ENCODE measurements at regions not wholly inside any gene's neighbourhood (a gene's known extent, or its start where the extent isn't known, plus 50 kb on each side); places are given as distances from the start of the nearest gene placed in this dataset.

DNA sequence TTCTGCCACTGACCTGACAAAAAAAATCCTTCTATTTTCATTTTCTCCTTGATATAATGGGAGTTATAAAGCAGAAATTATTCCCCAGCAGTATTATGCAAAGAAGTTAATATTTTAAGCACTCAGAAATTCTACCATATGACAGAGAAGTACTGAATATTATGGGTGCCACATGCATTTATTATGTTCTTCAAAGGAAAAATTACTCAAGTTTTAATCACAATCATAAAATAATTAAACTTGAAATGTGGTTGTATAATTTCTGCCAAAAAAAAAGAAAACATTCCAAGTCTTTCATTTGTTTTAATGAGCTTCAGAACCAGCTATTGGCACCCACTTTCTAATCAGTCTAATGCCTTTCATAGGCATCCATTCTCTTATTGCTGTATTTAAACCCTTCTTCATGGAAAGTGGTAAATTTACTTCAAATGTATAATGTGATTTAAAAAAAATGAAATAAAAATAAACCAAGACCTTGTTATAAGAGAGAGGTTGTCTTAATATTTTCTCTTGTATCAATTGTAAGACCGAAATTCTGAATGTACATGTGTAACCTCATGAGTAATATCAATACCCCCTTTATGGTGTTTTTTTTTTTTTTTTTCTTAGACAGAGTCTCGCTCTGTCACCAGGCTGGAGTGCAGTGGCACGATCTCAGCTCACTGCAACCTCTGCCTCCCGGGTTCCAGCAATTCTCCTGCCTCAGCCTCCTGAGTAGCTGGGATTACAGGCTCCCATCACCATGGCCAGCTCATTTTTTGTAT, 302.3 kb downstream of the IRS1 start:
- Mint-ChIP-seq H3K4me1 (ENCODE audit: unreplicated experiment) (no peaks in the 10 kb centered on the region), H3K36me3 (ENCODE audit: unreplicated experiment) (peaks cover 6% of the 10 kb centered on the region), H3K27ac (ENCODE audit: unreplicated experiment) (no peak overlapping the region), H3K4me3 (ENCODE audit: unreplicated experiment) (no peak overlapping the region), H3K27me3 (ENCODE audit: unreplicated experiment) (no peaks in the 10 kb centered on the region), H3K9me3 (ENCODE audit: unreplicated experiment) (peaks cover 9% of the 10 kb centered on the region)
- DNase-seq (ENCODE audit: extremely low spot score, unreplicated experiment) = no peak
- no peak for TF ChIP-seq CTCF (IDR thresholded peaks at IDR 0.05)

DNA sequence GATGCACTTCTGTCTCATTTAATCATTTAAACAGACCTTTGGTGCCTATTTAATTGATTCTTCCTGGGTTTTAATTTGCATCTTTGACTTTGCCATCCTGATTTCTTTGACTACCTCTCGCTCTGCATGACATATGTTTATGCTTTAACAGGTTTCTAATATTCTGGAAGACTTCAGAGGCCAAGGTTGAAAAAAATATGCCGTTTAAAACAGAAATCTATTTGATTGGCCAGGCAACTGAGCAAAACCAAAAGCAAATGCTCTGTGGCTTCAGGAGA, 303.4 kb downstream of the IRS1 start:
- no peak for TF ChIP-seq CTCF (IDR thresholded peaks at IDR 0.05)
- H3K27ac Mint-ChIP-seq (ENCODE audit: unreplicated experiment) = no peak overlapping the region
- no peak overlapping the region for H3K4me3 Mint-ChIP-seq (ENCODE audit: unreplicated experiment)
- DNase-seq (ENCODE audit: extremely low spot score, unreplicated experiment) = no peak
- peaks cover 2% of the 10 kb centered on the region for H3K36me3 Mint-ChIP-seq (ENCODE audit: unreplicated experiment)
- peaks cover 1% of the 10 kb centered on the region for H3K4me1 Mint-ChIP-seq (ENCODE audit: unreplicated experiment)
- no peaks in the 10 kb centered on the region for H3K27me3 Mint-ChIP-seq (ENCODE audit: unreplicated experiment)
- H3K9me3 Mint-ChIP-seq (ENCODE audit: unreplicated experiment) = peaks cover 7% of the 10 kb centered on the region

GRCh38 chr2:226495466-226496272, 304.0 kb downstream of the IRS1 start:
- H3K27ac Mint-ChIP-seq (ENCODE audit: unreplicated experiment) = no peak overlapping the region
- no peak for DNase-seq (ENCODE audit: extremely low spot score, unreplicated experiment)
- H3K36me3 Mint-ChIP-seq (ENCODE audit: unreplicated experiment) = peaks cover 1% of the 10 kb centered on the region
- H3K9me3 Mint-ChIP-seq (ENCODE audit: unreplicated experiment) = peaks cover 2% of the 10 kb centered on the region
- H3K4me3 Mint-ChIP-seq (ENCODE audit: unreplicated experiment) = no peak overlapping the region
- no peak for TF ChIP-seq CTCF (IDR thresholded peaks at IDR 0.05)
- no peaks in the 10 kb centered on the region for H3K27me3 Mint-ChIP-seq (ENCODE audit: unreplicated experiment)
- H3K4me1 Mint-ChIP-seq (ENCODE audit: unreplicated experiment) = peaks cover 2% of the 10 kb centered on the region

DNA sequence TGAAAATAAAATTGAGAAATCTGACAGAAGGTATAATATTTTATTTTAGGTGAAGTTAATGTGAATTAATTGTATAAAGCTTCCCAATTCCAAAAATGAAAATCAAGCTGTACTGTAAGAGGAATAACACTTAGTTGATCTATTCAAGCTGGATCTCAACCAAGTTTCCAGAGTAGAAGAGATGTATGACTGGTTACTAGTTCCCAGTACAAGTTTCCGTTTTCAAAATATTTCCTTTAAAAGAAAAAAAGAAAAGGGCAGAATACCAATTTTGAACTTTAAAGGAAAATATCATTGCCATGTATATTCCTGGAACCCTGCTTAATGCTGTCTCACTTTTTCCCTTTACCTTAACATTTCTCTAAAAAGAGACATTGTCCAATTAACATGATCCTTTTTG, 308.5 kb downstream of the IRS1 start:
- TF ChIP-seq CTCF (IDR thresholded peaks at IDR 0.05) = no peak
- peaks cover 11% of the 10 kb centered on the region for H3K4me1 Mint-ChIP-seq (ENCODE audit: unreplicated experiment)

DNA sequence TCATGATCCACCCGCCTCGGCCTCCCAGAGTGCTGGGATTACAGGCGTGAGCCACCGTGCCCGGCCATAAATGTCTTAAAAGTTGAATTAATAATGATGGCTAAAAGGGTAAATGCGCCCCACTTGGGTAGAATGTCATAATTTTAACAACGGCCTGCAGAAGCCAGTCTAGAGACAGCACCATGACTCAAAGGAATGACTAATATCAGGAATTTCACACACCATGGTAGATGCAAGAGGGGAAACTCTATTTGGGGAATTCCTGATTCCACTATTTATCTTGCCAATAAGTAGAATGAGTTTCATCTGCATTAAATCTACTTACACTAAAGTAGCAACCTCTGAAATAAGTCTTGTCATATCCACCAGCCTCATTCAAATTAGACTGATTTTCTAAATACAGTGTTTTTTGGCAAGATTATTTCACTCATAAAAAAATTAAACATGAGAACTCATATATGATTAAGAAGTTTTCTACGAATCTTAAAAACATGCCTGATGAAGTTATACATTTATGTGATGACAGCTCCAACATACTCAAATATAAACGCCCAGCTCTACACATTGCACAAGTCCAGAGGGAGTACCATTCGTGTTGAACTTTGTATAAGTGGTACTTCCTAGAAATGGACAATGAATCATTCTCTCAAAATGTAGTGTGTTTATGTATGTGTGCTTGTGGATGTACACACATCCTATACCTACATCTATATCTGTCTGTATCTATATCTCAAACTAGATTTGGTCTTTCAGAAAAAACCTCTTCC, 309.7 kb downstream of the IRS1 start:
- Mint-ChIP-seq H3K27ac (ENCODE audit: unreplicated experiment) (no peak overlapping the region), H3K9me3 (ENCODE audit: unreplicated experiment) (no peaks in the 10 kb centered on the region), H3K4me3 (ENCODE audit: unreplicated experiment) (no peak overlapping the region), H3K36me3 (ENCODE audit: unreplicated experiment) (no peaks in the 10 kb centered on the region), H3K27me3 (ENCODE audit: unreplicated experiment) (no peaks in the 10 kb centered on the region), H3K4me1 (ENCODE audit: unreplicated experiment) (peaks cover 12% of the 10 kb centered on the region)
- no peak for TF ChIP-seq CTCF (IDR thresholded peaks at IDR 0.05)
- no peak for DNase-seq (ENCODE audit: extremely low spot score, unreplicated experiment)

More for the DNA sequence above, 308.5 kb downstream of the IRS1 start:
- H3K27ac Mint-ChIP-seq (ENCODE audit: unreplicated experiment) = no peak overlapping the region
- H3K27me3 Mint-ChIP-seq (ENCODE audit: unreplicated experiment) = no peaks in the 10 kb centered on the region
- no peaks in the 10 kb centered on the region for H3K9me3 Mint-ChIP-seq (ENCODE audit: unreplicated experiment)
- no peaks in the 10 kb centered on the region for H3K36me3 Mint-ChIP-seq (ENCODE audit: unreplicated experiment)
- no peak overlapping the region for H3K4me3 Mint-ChIP-seq (ENCODE audit: unreplicated experiment)
- DNase-seq (ENCODE audit: extremely low spot score, unreplicated experiment) = no peak

Measured in osteocyte (in vitro differentiated cells).